CD4-positive, alpha-beta T cell (primary cell): ENCODE measurements at regions not wholly inside any gene's neighbourhood (a gene's known extent, or its start where the extent isn't known, plus 50 kb on each side); places are given as distances from the start of the nearest gene placed in this dataset.

Experiments
- ATAC-seq: fragments of 200-7000 bp; cut with Tn5 transposase; one replicate; pipeline ENCODE4 v1.10.0; 2022; ENCODE audit warnings: mild to moderate bottlenecking; ENCODE audit not compliant: poor library complexity
- CTCF ChIA-PET: fragments of 350-600 bp; sonication (Branson Sonifier 250); formaldehyde crosslinking; loops from one replicate; lab custom pipeline; 2021; ENCODE audit warnings: antibody characterized with exemption, inconsistent platforms; lab: Charles Lee
- POLR2A ChIA-PET: fragments of 350-600 bp; sonication (Branson Sonifier 250); formaldehyde crosslinking; loops from one replicate; lab custom pipeline; 2021; ENCODE audit warnings: antibody characterized with exemption, inconsistent platforms; lab: Charles Lee
- DNase-seq, 14 experiments: peaks; one replicate each; pipeline ENCODE4 v3.0.0-alpha.2; 2013 to 2020; ENCODE audit warnings: mixed read lengths in 2 of 14
- H3K27ac ChIP-seq, 2 donors: one replicate each; pipeline versions ENCODE4 v1.5.1 to v1.7.0; 2013; ENCODE audit warnings: low read length in 2 of 2, low read depth in 1 of 2, mild to moderate bottlenecking in 1 of 2
- H3K27me3 ChIP-seq, 2 experiments: 1 replicate in 1 of 2; 2 replicates in 1 of 2; pipeline versions ENCODE4 v1.6.1 to v1.7.0; 2013; ENCODE audit warnings: low read length in 2 of 2, control low read depth in 1 of 2, mild to moderate bottlenecking in 1 of 2, moderate library complexity in 1 of 2; ENCODE audit not compliant: insufficient read depth in 2 of 2, control insufficient read depth in 1 of 2
- H3K36me3 ChIP-seq: one replicate; pipeline ENCODE4 v1.6.1; 2013; ENCODE audit warnings: low read length, control low read depth; ENCODE audit not compliant: insufficient read depth
- H3K4me1 ChIP-seq: one replicate; pipeline ENCODE4 v1.6.1; 2013; ENCODE audit warnings: low read length, control low read depth; ENCODE audit not compliant: insufficient read depth
- H3K4me3 ChIP-seq: one replicate; pipeline ENCODE4 v1.5.1; 2013; ENCODE audit warnings: mild to moderate bottlenecking, low read length, moderate library complexity
- H3K9me3 ChIP-seq, 2 experiments: 1 replicate in 1 of 2; 2 replicates in 1 of 2; pipeline versions ENCODE4 v1.6.1 to v1.7.0; 2013; ENCODE audit warnings: low read length in 2 of 2, mild to moderate bottlenecking in 2 of 2, control low read depth in 1 of 2, moderate library complexity in 1 of 2; ENCODE audit not compliant: control insufficient read depth in 1 of 2, insufficient read depth in 1 of 2
- H3K27ac Mint-ChIP-seq: one replicate; pipeline ENCODE4 v1.8.0; 2020; ENCODE audit warnings: mixed read lengths
- H3K27me3 Mint-ChIP-seq: one replicate; pipeline ENCODE4 v1.8.0; 2021; ENCODE audit warnings: mixed read lengths
- H3K36me3 Mint-ChIP-seq: one replicate; pipeline ENCODE4 v1.8.0; 2021; ENCODE audit warnings: low read depth, mixed read lengths
- H3K4me1 Mint-ChIP-seq: one replicate; pipeline ENCODE4 v1.8.0; 2021; ENCODE audit warnings: low read depth, mixed read lengths
- H3K4me3 Mint-ChIP-seq: one replicate; pipeline ENCODE4 v1.8.0; 2020; ENCODE audit warnings: mild to moderate bottlenecking, mixed read lengths
- H3K9me3 Mint-ChIP-seq: one replicate; pipeline ENCODE4 v1.8.0; 2020; ENCODE audit warnings: mixed read lengths
- CTCF ChIP-seq: fragments of 200-600 bp; IDR thresholded peaks from one replicate; pipeline ENCODE4 v1.8.0; 2022; ENCODE audit warnings: antibody characterized with exemption, mild to moderate bottlenecking
- intact Hi-C, 2 experiments: fragments of 100-400 bp; cut with DNase I in 1 of 2; cut with micrococcal nuclease in 1 of 2; formaldehyde crosslinking; loops; one replicate each; pipeline versions ENCODE4 v1.15.1 to v1.9.0; 2023 to 2025; cut with DNase I, micrococcal nuclease

- H3K9me3 Mint-ChIP-seq: no peaks in the 10 kb centered on the region
- H3K4me3 Mint-ChIP-seq: no peak overlapping the region
- TF ChIP-seq CTCF: no peak
- CTCF ChIA-PET: interaction anchor here (1.0 kb wide), 1 partner anchor 59 kb away, joined by 6 read pairs; no protein-coding TSS in a partner anchor
- no peak for DNase-seq
- no peak overlapping the region for H3K27ac Mint-ChIP-seq
- no peaks in the 10 kb centered on the region for H3K4me1 ChIP-seq
- H3K27me3 Mint-ChIP-seq: peaks cover 42% of the 10 kb centered on the region
- no peak overlapping the region for H3K27ac ChIP-seq
- peaks cover 0 to 4% of the 10 kb centered on the region in 2 experiments for H3K27me3 ChIP-seq
- no peaks in the 10 kb centered on the region for H3K36me3 Mint-ChIP-seq
- H3K4me3 ChIP-seq: no peak overlapping the region
- H3K9me3 ChIP-seq: peaks cover 0 to 5% of the 10 kb centered on the region in 2 experiments
- ATAC-seq: no peak
- POLR2A ChIA-PET: no interaction called here
- no peaks in the 10 kb centered on the region for H3K36me3 ChIP-seq
- no peaks in the 10 kb centered on the region for H3K4me1 Mint-ChIP-seq
- intact Hi-C loops: no loop called here
Observed at GRCh38 chr5:39772307-39772706, 347.5 kb upstream of the DAB2 start.

- intact Hi-C loops: no loop called here
- no peak for TF ChIP-seq CTCF
- H3K36me3 ChIP-seq: no peaks in the 10 kb centered on the region
- H3K27me3 ChIP-seq: peaks cover 0 to 4% of the 10 kb centered on the region in 2 experiments
- no peak overlapping the region for H3K4me3 Mint-ChIP-seq
- no peaks in the 10 kb centered on the region for H3K36me3 Mint-ChIP-seq
- CTCF ChIA-PET: no interaction called here
- no peaks in the 10 kb centered on the region for H3K4me1 ChIP-seq
- H3K27ac ChIP-seq: no peak overlapping the region
- no peaks in the 10 kb centered on the region for H3K9me3 Mint-ChIP-seq
- H3K4me1 Mint-ChIP-seq: no peaks in the 10 kb centered on the region
- no peak for ATAC-seq
- POLR2A ChIA-PET: no interaction called here
- peaks cover 33% of the 10 kb centered on the region for H3K27me3 Mint-ChIP-seq
- no peak for DNase-seq
- peaks cover 4 to 5% of the 10 kb centered on the region in 2 experiments for H3K9me3 ChIP-seq
- no peak overlapping the region for H3K4me3 ChIP-seq
- H3K27ac Mint-ChIP-seq: no peak overlapping the region
Observed at GRCh38 chr5:39767916-39768315, 343.1 kb upstream of the DAB2 start.

GRCh38 chr5:39765366-39765765 lies 340.6 kb upstream of the DAB2 start:
- Histone ChIP-seq H3K4me1 (no peaks in the 10 kb centered on the region), H3K36me3 (no peaks in the 10 kb centered on the region), H3K9me3 (peaks cover 4 to 5% of the 10 kb centered on the region in 2 experiments), H3K27me3 (peaks cover 0 to 4% of the 10 kb centered on the region in 2 experiments), H3K4me3 (no peak overlapping the region), H3K27ac (no peak overlapping the region)
- DNase-seq (no peak), ATAC-seq (no peak)
- H3K9me3 Mint-ChIP-seq: no peaks in the 10 kb centered on the region
- no peak overlapping the region for H3K27ac Mint-ChIP-seq
- intact Hi-C loops: no loop called here
- POLR2A ChIA-PET: no interaction called here
- no peaks in the 10 kb centered on the region for H3K36me3 Mint-ChIP-seq
- H3K27me3 Mint-ChIP-seq: peaks cover 19% of the 10 kb centered on the region
- no peaks in the 10 kb centered on the region for H3K4me1 Mint-ChIP-seq
- CTCF ChIA-PET: no interaction called here
- no peak overlapping the region for H3K4me3 Mint-ChIP-seq
- TF ChIP-seq CTCF: no peak
